BLaER1 treated with 17β-estradiol and CSF1 and Interleukin-3, amounts not matched to agents 10 nM and 100 nM (cell line): ENCODE measurements at regions not wholly inside any gene's neighbourhood (a gene's known extent, or its start where the extent isn't known, plus 50 kb on each side); places are given as distances from the start of the nearest gene placed in this dataset.

Experiments used
- H3K27ac ChIP-seq, 11 experiments: shearing (Covaris generic); formaldehyde crosslinking; 2 replicates each; pipeline ENCODE4 v1.8.1; 2022
- H3K27me3 ChIP-seq, 11 experiments: shearing (Covaris generic); formaldehyde crosslinking; 2 replicates each; pipeline ENCODE4 v1.8.1; 2022
- H3K36me3 ChIP-seq, 11 experiments: shearing (Covaris generic); formaldehyde crosslinking; 2 replicates each; pipeline ENCODE4 v1.8.1; 2022
- H3K4me1 ChIP-seq, 10 experiments: shearing (Covaris generic); formaldehyde crosslinking; 2 replicates each; pipeline ENCODE4 v1.8.1; 2022
- H3K4me2 ChIP-seq, 11 experiments: shearing (Covaris generic); formaldehyde crosslinking; 2 replicates each; pipeline ENCODE4 v1.8.1; 2022
- H3K4me3 ChIP-seq, 10 experiments: shearing (Covaris generic); formaldehyde crosslinking; 2 replicates each; pipeline ENCODE4 v1.8.1; 2022
- H3K9ac ChIP-seq, 11 experiments: shearing (Covaris generic); formaldehyde crosslinking; 2 replicates each; pipeline ENCODE4 v1.8.1; 2022
- H3K9me3 ChIP-seq, 11 experiments: shearing (Covaris generic); formaldehyde crosslinking; replicated peaks in 1 of 11; 2 replicates each; pipeline ENCODE4 v1.8.1; 2022
- H4K20me1 ChIP-seq, 11 experiments: shearing (Covaris generic); formaldehyde crosslinking; 2 replicates each; pipeline ENCODE4 v1.8.1; 2022
- Cebpa-rat ChIP-seq, 11 experiments: shearing (Covaris generic); IDR thresholded peaks; 2 replicates each; pipeline ENCODE4 v1.8.1; 2022

GRCh38 chr21:35925497-35925896 lies 134.8 kb downstream of the SETD4 start:
- no peaks in the 10 kb centered on the region for H3K27me3 ChIP-seq
- H3K27ac ChIP-seq: peak overlapping the region in 1 of 11 experiments; percentile 28; a peak in 1 of 22 replicates
- H3K9me3 ChIP-seq: no peaks in the 10 kb centered on the region
- peak overlapping the region in 4 of 11 experiments; percentile 11 to 46 (median 34); a peak in 4 of 22 replicates for H3K4me2 ChIP-seq
- peaks cover 0 to 27% (median 11%) of the 10 kb centered on the region in 10 experiments; a peak in 11 of 20 replicates for H3K4me1 ChIP-seq
- H3K4me3 ChIP-seq: no peak overlapping the region
- no peaks in the 10 kb centered on the region for H3K36me3 ChIP-seq
- H4K20me1 ChIP-seq: no peaks in the 10 kb centered on the region
- no peak overlapping the region for H3K9ac ChIP-seq
- TF ChIP-seq Cebpa-rat (IDR thresholded peaks at IDR 0.05): no peak

DNA sequence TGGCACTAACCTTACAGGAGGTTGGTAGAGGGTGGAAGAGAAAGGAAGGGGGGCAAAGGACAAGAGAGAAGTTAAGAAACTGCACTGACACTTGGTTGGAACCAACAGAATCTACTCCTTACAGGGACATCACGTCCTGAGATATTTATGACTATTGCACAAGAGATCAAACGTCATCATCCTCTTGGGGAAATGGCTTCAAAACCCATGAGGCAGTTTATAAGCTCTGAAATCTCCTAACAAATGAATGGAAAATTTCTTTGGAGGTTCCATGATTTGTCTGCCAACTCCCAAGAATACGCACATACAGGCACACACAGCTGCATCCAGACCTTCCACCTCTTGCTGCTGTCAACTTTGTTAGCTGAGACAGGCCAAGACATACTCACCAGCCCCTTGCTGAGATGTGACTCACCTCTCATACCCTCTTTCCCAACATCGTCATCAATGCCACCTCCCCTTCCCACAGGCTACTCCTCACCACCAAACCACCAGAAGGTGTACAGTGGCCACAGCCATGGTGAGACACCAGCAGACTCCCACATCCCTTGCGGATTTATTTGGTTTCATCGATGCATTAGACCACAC lies 135.5 kb downstream of the SETD4 start:
- no peaks in the 10 kb centered on the region for H3K9me3 ChIP-seq
- H3K4me1 ChIP-seq: peaks cover 0 to 20% (median 6%) of the 10 kb centered on the region in 10 experiments; a peak in 11 of 20 replicates
- no peaks in the 10 kb centered on the region for H3K36me3 ChIP-seq
- H3K4me3 ChIP-seq: no peak overlapping the region
- no peaks in the 10 kb centered on the region for H3K27me3 ChIP-seq
- peak in 4 of 11 experiments; percentile 24 to 66 (median 36); a peak in 2 of 22 replicates for TF ChIP-seq Cebpa-rat (IDR thresholded peaks at IDR 0.05)
- no peak overlapping the region for H3K27ac ChIP-seq
- H3K9ac ChIP-seq: no peak overlapping the region
- no peaks in the 10 kb centered on the region for H4K20me1 ChIP-seq
- H3K4me2 ChIP-seq: peak overlapping the region in 8 of 11 experiments; percentile 15 to 53 (median 31); a peak in 10 of 22 replicates

DNA sequence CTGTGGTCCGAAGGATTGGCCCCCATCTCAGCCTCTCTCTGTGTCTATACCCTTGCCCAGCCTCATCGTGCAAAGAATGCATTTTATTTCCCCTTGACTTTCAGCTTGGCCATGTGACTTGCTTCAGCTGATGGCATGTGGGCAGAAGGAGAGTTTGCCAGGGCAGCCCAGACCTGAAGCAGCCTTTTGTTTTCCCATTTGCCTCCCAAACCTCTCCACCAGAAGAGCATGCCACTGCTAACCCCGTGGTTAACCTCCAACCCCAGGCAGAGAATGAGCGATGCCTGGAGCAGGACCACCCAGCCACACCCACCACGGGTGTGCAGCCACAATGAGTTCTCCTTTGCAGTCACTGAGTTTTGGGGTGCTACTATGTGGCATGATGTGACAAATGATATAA lies 136.4 kb downstream of the SETD4 start:
- Histone ChIP-seq H3K4me1 (peaks cover 0 to 18% (median 2%) of the 10 kb centered on the region in 10 experiments; a peak in 9 of 20 replicates), H3K36me3 (no peaks in the 10 kb centered on the region), H3K9me3 (peaks cover 0 to 8% (median 0%) of the 10 kb centered on the region in 11 experiments; a peak in 2 of 22 replicates), H3K27ac (no peak overlapping the region), H3K27me3 (no peaks in the 10 kb centered on the region), H4K20me1 (no peaks in the 10 kb centered on the region), H3K9ac (no peak overlapping the region), H3K4me2 (peak overlapping the region in 1 of 11 experiments; percentile 31; a peak in 1 of 22 replicates), H3K4me3 (no peak overlapping the region)
- no peak for TF ChIP-seq Cebpa-rat (IDR thresholded peaks at IDR 0.05)

DNA sequence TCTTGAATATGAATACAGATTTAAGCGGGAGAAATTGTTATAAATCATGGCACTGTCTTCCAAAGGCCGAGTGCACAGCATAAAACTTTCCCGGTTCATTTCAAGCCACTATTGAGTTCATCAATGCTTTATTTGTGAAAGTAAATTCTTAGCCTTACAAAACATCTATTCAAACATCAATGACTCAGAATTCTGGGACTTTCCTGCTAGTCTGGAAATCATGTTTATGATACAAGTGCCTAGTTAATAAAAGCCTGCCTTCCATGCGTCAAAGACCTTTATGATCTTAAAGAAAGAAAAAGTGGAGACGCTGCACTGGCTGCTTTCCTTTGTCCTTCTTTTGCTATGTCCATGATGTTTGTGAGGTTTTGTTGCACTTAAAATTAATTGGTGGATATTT lies 137.7 kb downstream of the SETD4 start:
- Histone ChIP-seq H3K27ac (no peak overlapping the region), H3K27me3 (no peaks in the 10 kb centered on the region), H3K4me2 (no peak overlapping the region), H3K36me3 (no peaks in the 10 kb centered on the region), H3K9me3 (peaks cover 0 to 12% (median 0%) of the 10 kb centered on the region in 11 experiments; a peak in 2 of 22 replicates), H4K20me1 (no peaks in the 10 kb centered on the region), H3K4me1 (peaks cover 0 to 18% (median 2%) of the 10 kb centered on the region in 10 experiments; a peak in 9 of 20 replicates), H3K9ac (no peak overlapping the region), H3K4me3 (no peak overlapping the region)
- TF ChIP-seq Cebpa-rat (IDR thresholded peaks at IDR 0.05): no peak

GRCh38 chr21:35921471-35921870 lies 138.9 kb downstream of the SETD4 start:
- no peaks in the 10 kb centered on the region for H4K20me1 ChIP-seq
- no peak overlapping the region for H3K27ac ChIP-seq
- no peak for TF ChIP-seq Cebpa-rat (IDR thresholded peaks at IDR 0.05)
- H3K4me3 ChIP-seq: no peak overlapping the region
- peaks cover 0 to 18% (median 2%) of the 10 kb centered on the region in 10 experiments; a peak in 9 of 20 replicates for H3K4me1 ChIP-seq
- H3K9ac ChIP-seq: no peak overlapping the region
- peaks cover 0 to 12% (median 0%) of the 10 kb centered on the region in 11 experiments; a peak in 2 of 22 replicates for H3K9me3 ChIP-seq
- no peaks in the 10 kb centered on the region for H3K27me3 ChIP-seq
- no peaks in the 10 kb centered on the region for H3K36me3 ChIP-seq
- no peak overlapping the region for H3K4me2 ChIP-seq

DNA sequence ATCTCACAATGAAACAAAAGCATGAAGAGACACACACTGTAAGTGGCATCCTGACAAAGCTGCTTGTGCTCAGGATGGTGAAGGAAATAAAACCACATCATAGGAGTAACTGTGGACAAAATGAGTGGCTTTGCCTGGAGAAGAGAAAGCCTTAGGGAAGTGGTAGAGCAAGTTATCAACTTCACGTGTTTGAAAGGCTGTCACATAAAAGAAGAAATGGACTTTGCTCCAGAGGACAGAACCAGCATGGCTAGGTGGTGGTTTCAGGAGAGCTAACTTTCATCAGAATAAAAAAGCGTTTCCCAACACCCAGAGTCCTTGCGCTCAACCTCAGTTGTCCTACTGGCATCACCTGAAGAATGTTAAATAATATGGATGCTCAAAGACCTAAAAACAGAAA lies 139.9 kb downstream of the SETD4 start:
- no peaks in the 10 kb centered on the region for H3K36me3 ChIP-seq
- H3K4me3 ChIP-seq: no peak overlapping the region
- no peaks in the 10 kb centered on the region for H3K27me3 ChIP-seq
- no peak overlapping the region for H3K9ac ChIP-seq
- peaks cover 3 to 19% (median 5%) of the 10 kb centered on the region in 11 experiments; a peak in 16 of 22 replicates for H3K9me3 ChIP-seq
- peaks cover 0 to 16% (median 2%) of the 10 kb centered on the region in 10 experiments; a peak in 9 of 20 replicates for H3K4me1 ChIP-seq
- no peak overlapping the region for H3K27ac ChIP-seq
- no peaks in the 10 kb centered on the region for H4K20me1 ChIP-seq
- TF ChIP-seq Cebpa-rat (IDR thresholded peaks at IDR 0.05): no peak
- H3K4me2 ChIP-seq: no peak overlapping the region

- no peak for TF ChIP-seq Cebpa-rat (IDR thresholded peaks at IDR 0.05)
- H3K27ac ChIP-seq: no peak overlapping the region
- no peak overlapping the region for H3K9ac ChIP-seq
- peaks cover 5 to 27% (median 12%) of the 10 kb centered on the region in 11 experiments; a peak in 17 of 22 replicates for H3K9me3 ChIP-seq
- H3K36me3 ChIP-seq: no peaks in the 10 kb centered on the region
- no peaks in the 10 kb centered on the region for H3K4me1 ChIP-seq
- no peaks in the 10 kb centered on the region for H4K20me1 ChIP-seq
- no peaks in the 10 kb centered on the region for H3K27me3 ChIP-seq
- H3K4me3 ChIP-seq: no peak overlapping the region
- H3K4me2 ChIP-seq: no peak overlapping the region
Measured at GRCh38 chr21:35915030-35915429, 145.3 kb downstream of the SETD4 start.

- H3K9me3 ChIP-seq: peaks cover 5 to 15% (median 11%) of the 10 kb centered on the region in 11 experiments; a peak in 17 of 22 replicates
- no peaks in the 10 kb centered on the region for H3K36me3 ChIP-seq
- no peak for TF ChIP-seq Cebpa-rat (IDR thresholded peaks at IDR 0.05)
- H3K27ac ChIP-seq: no peak overlapping the region
- H3K9ac ChIP-seq: no peak overlapping the region
- no peak overlapping the region for H3K4me2 ChIP-seq
- H4K20me1 ChIP-seq: no peaks in the 10 kb centered on the region
- H3K27me3 ChIP-seq: no peaks in the 10 kb centered on the region
- H3K4me3 ChIP-seq: no peak overlapping the region
- H3K4me1 ChIP-seq: peaks cover 0 to 7% (median 0%) of the 10 kb centered on the region in 10 experiments; a peak in 1 of 20 replicates
Measured at GRCh38 chr21:35911412-35912191, 148.7 kb downstream of the SETD4 start.
